DMS53 treated with DMSO at 0.1 percent for 48 hours (cell line): ENCODE measurements at regions not wholly inside any gene's neighbourhood (a gene's known extent, or its start where the extent isn't known, plus 50 kb on each side); places are given as distances from the start of the nearest gene placed in this dataset.
"Not testable (repeated sequence)": the region's sequence is repeated elsewhere in the genome, so short reads cannot be mapped to it uniquely, and the experiment has no call there.

Source experiments
- DNase-seq: peaks from one replicate; lab custom pipeline; 2025; ENCODE audit not compliant: unreplicated experiment; lab: John Stamatoyannopoulos, UW

- DNase-seq: not testable (repeated sequence)
Observed at GRCh38 chr5:1596462-1597092, 72.8 kb upstream of the LPCAT1 start.

- peak; percentile 77 for DNase-seq
Observed at GRCh38 chr5:1594357-1595106, 70.8 kb upstream of the LPCAT1 start.

DNA sequence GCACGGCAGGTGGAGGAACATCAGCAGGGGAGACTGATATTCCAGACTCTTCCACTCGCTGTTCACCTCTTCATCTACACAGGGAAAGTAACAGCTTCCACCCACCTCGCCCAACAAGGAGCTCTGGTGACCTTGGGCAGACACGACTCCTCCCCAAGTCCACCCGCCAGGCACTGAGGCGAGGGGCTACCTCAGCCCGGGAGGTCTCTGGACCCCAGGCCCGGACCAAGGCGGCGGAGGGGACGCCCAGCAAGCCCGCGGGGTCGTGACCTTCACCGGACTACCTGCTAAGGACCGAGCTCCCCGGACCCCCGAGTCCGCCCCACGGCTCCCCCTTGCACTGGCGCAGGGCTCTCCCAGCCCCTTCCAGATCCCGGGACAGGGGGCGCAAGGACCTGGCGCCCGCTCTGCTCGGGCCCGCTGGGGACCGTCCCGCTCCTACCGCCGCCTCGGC lies 70.2 kb upstream of the LPCAT1 start:
- DNase-seq: no peak

DNA sequence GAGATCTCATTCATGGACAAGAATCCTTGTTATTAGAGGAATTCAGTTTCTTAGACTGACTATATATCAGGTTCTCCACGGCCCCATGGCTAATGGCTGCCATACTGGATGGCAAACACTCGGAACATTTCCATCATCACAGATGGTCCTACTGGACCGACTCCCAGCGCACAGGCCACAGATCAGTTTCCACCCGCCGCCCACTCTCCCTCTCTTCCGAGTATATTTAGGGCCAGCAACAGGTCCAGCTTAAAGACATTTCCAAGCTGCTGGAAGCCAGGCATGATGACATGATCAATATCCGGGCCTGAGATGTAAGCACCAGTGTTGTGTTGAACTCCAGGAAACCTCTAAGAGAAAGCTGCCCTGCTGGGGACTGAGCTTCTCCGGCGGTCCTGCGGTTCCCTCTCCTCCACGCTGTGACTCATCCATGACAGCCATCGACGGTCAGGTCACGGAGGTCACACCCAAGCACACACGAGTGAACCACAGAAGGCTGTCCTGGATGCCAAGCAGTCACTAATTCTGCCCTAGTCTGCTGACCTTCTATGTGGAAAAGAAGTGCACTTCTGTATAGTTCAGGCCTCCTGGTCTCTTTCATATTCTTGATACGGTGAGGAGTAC lies 64.4 kb upstream of the LPCAT1 start:
- DNase-seq: not testable (repeated sequence)

GRCh38 chr5:1583081-1583875 lies 59.5 kb upstream of the LPCAT1 start:
- not testable (repeated sequence) for DNase-seq

DNA sequence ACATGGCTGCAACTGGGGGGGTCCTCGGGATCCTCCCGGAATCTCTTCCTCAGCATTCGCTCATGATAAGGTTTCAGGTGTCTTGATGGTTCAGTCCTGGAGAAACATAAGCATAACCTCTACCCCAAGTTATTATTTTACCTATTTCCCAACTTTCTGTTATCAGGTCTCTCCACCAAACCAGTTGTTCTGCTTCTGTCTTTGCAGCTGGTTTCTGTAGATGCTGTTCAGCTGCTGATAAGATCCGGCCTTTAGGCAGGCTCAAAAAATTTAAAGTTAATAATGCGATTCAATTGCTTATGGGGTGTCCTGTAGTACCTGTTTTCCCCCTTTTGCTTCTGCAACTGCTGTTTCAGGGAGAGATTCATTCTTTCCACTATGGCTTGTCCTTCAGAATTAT lies 55.6 kb upstream of the LPCAT1 start:
- not testable (repeated sequence) for DNase-seq

GRCh38 chr5:1576851-1577250 lies 53.1 kb upstream of the LPCAT1 start:
- DNase-seq: not testable (repeated sequence)

GRCh38 chr5:1575991-1576714 lies 52.4 kb upstream of the LPCAT1 start:
- not testable (repeated sequence) for DNase-seq

DNA sequence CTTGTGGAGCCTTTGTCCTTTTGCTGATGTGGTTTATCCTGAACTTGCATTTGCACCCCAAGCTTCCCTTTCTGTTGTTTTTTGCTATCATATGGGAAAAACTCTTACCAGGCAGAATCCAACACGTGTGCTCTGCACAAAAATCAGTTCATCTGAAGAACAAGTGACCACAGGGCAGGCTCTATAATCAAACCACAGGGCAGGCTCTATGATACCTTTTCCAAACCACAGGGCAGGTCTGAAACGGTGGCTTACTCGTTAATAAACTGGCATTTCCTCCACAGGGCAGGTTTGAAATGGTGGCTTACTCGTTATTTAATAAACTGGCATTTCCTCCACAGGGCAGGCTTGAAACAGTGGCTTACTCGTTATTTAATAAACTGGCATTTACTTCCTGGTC lies 51.7 kb upstream of the LPCAT1 start:
- DNase-seq: not testable (repeated sequence)

DNA sequence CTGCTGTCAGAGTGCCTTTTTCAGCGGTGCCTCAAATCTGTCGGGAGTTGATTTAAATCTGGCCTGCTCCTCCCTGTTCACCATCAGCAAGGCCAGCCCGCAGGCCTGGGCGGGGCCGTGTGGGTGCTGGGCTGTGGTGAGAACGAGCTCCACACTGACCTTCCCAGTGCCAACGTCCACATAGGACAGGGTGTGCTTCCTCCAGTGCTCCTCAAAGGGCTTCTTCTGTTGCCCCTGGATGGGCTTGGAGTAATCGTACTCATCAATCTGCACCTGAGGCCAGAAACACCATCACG lies 50.2 kb upstream of the LPCAT1 start:
- not testable (repeated sequence) for DNase-seq

DNA sequence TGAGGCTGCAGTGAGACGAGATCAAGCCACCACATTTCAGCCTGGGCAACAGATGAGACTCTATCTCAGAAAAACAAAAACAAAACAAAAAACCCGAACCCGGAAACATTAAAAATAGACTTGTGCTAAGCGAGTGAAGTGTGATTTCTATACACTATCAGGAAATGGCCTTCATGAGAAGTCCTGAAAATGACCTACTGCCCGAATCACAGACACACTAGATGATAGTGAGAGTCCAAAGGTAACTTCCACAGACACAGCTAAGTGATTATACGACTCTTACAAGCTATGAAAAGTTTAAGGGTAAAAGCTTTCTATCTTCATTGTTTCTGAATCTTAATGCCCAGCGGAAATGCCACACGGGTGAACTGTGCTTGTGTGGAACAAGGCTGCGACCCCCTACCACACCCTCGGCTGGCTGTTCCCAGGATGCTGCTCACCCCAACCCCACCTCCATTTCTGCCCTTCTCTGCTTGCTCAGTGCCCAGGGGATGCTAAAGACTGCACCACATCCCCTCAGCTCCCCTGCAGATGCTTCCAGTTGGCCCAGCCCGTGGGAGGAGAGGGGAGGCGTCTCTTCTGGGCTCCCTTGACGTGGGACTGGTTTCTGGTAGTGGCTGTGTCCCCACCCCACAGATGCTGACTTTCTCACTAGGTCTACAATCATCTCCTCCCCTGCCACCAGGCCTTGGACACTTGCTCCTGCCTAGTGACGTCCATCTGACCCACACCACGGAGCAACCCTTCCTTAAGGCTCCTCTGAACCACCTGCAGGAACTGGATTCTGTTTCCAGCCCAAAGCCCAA lies 49.7 kb upstream of the LPCAT1 start:
- not testable (repeated sequence) for DNase-seq
